ENCODE measurements at regions not wholly inside any gene's neighbourhood (a gene's known extent, or its start where the extent isn't known, plus 50 kb on each side); places are given as distances from the start of the nearest gene placed in this dataset.

- TF ChIP-seq CTCF (IDR thresholded peaks at IDR 0.05; ENCODE audit: low read depth, low read length, missing input control): no peak
- no peak for TF ChIP-seq RAD21 (IDR thresholded peaks at IDR 0.05)
- no peak for TF ChIP-seq YY1 (IDR thresholded peaks at IDR 0.05)
- TF ChIP-seq HNF4G (IDR thresholded peaks at IDR 0.05): no peak
- TF ChIP-seq MAX (IDR thresholded peaks at IDR 0.05): no peak
- no peak for TF ChIP-seq REST (IDR thresholded peaks at IDR 0.05)
Measured at GRCh38 chr14:56057071-56057741, 61.0 kb upstream of the PELI2 start.

All from liver (tissue), 3 donors.